Large intestine (tissue), 3 donors: ENCODE measurements at regions not wholly inside any gene's neighbourhood (a gene's known extent, or its start where the extent isn't known, plus 50 kb on each side); places are given as distances from the start of the nearest gene placed in this dataset.

Experiments used
- DNase-seq, 2 donors: peaks; one replicate each; pipeline versions ENCODE4 v3.0.0 to v3.0.0-alpha.2; 2013
- H3K27ac ChIP-seq: one replicate; pipeline ENCODE4 v1.5.1; 2013; ENCODE audit warnings: low read length
- H3K27me3 ChIP-seq: 2 replicates; pipeline ENCODE4 v1.6.1; 2013; ENCODE audit warnings: low read length; ENCODE audit not compliant: control insufficient read depth, insufficient read depth
- H3K36me3 ChIP-seq: 2 replicates; pipeline ENCODE4 v1.6.1; 2013; ENCODE audit warnings: low read length; ENCODE audit not compliant: control insufficient read depth, insufficient read depth
- H3K4me1 ChIP-seq: one replicate; pipeline ENCODE4 v1.6.1; 2013; ENCODE audit warnings: low read length; ENCODE audit not compliant: control insufficient read depth, insufficient read depth
- H3K4me3 ChIP-seq: one replicate; pipeline ENCODE4 v1.5.1; 2013; ENCODE audit warnings: low read length
- H3K9me3 ChIP-seq: one replicate; pipeline ENCODE4 v1.6.1; 2013; ENCODE audit warnings: mild to moderate bottlenecking, low read depth, low read length, moderate library complexity; ENCODE audit not compliant: control insufficient read depth
- WGBS: methylation state at CpG from one replicate; pipeline ENCODE4 v1.1.5; 2013; ENCODE audit warnings: low lambda C conversion rate; ENCODE audit not compliant: insufficient coverage; 5-methylcytosine and 5-hydroxymethylcytosine counted together

GRCh38 chr7:88361357-88361756 lies 54.7 kb upstream of the STEAP4 start:
- no peaks in the 10 kb centered on the region for H3K36me3 ChIP-seq
- DNase-seq, result no peak
- H3K27ac ChIP-seq, result no peak overlapping the region
- H3K27me3 ChIP-seq, result no peaks in the 10 kb centered on the region
- H3K9me3 ChIP-seq, result no peaks in the 10 kb centered on the region
- H3K4me3 ChIP-seq, result no peak overlapping the region
- peaks cover 8% of the 10 kb centered on the region for H3K4me1 ChIP-seq
- 100% methylated on average over 1 of the region's 5 CpGs for WGBS

- Histone ChIP-seq H3K27me3 (no peaks in the 10 kb centered on the region), H3K27ac (no peak overlapping the region), H3K9me3 (no peaks in the 10 kb centered on the region), H3K4me3 (no peak overlapping the region), H3K36me3 (no peaks in the 10 kb centered on the region), H3K4me1 (peaks cover 8% of the 10 kb centered on the region)
- no CpG with 5 or more reads among the region's 2 CpGs for WGBS
- DNase-seq, result no peak
These were observed 52.2 kb upstream of the STEAP4 start for GRCh38 chr7:88358881-88359280.

DNA sequence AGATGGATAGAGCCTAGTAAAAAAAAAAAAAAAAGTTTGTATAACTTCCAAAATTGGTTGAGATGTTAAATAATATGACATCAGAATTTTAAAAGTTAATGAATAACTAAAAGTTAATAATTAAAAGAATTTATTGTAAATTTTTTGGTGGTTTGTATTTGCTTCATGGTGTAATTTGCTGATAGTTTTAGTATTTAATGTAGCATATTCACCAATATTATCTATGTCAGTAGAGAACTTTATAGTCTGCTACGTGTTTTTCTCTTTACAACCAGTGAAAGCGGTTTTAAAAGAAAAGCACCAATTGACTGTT lies 51.8 kb upstream of the STEAP4 start:
- Histone ChIP-seq H3K27me3 (no peaks in the 10 kb centered on the region), H3K9me3 (no peaks in the 10 kb centered on the region), H3K36me3 (no peaks in the 10 kb centered on the region), H3K4me1 (peaks cover 8% of the 10 kb centered on the region), H3K4me3 (no peak overlapping the region), H3K27ac (no peak overlapping the region)
- WGBS, result 30% methylated on average over 2 of the region's 2 CpGs
- peak in 1 of 2 donors; percentile 17 for DNase-seq

- peak; percentile 45 to 66 for DNase-seq
- no peak overlapping the region for H3K27ac ChIP-seq
- H3K27me3 ChIP-seq, result no peaks in the 10 kb centered on the region
- no peak overlapping the region for H3K4me3 ChIP-seq
- H3K4me1 ChIP-seq, result peaks cover 8% of the 10 kb centered on the region
- no peaks in the 10 kb centered on the region for H3K9me3 ChIP-seq
- no CpG with 5 or more reads among the region's 4 CpGs for WGBS
- no peaks in the 10 kb centered on the region for H3K36me3 ChIP-seq
These were observed 51.3 kb upstream of the STEAP4 start for GRCh38 chr7:88357781-88358525.

DNA sequence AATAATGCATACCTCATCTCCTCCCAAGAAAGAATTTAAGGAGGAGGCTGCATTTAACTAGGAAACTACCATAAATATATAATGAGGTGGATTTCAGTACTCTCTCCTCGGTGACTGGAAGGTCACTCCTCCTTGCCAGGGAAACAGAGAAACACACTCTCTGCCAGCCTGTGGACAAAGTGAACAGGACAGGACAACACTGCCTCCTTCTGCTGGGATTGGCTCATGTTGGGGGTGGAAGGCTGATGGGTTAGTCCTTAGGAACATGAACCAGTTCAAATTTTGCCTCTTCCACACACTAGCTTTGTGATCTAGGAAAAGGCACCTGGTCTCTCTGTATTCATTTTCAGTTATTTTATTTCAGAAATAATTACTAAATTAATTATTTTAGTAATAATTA lies 50.6 kb upstream of the STEAP4 start:
- no peaks in the 10 kb centered on the region for H3K9me3 ChIP-seq
- peaks cover 8% of the 10 kb centered on the region for H3K4me1 ChIP-seq
- H3K36me3 ChIP-seq, result no peaks in the 10 kb centered on the region
- no peak overlapping the region for H3K27ac ChIP-seq
- no CpG with 5 or more reads among the region's 1 CpG for WGBS
- H3K27me3 ChIP-seq, result no peaks in the 10 kb centered on the region
- no peak for DNase-seq
- H3K4me3 ChIP-seq, result no peak overlapping the region
